ENCODE measurements at regions not wholly inside any gene's neighbourhood (a gene's known extent, or its start where the extent isn't known, plus 50 kb on each side); places are given as distances from the start of the nearest gene placed in this dataset.

DNA sequence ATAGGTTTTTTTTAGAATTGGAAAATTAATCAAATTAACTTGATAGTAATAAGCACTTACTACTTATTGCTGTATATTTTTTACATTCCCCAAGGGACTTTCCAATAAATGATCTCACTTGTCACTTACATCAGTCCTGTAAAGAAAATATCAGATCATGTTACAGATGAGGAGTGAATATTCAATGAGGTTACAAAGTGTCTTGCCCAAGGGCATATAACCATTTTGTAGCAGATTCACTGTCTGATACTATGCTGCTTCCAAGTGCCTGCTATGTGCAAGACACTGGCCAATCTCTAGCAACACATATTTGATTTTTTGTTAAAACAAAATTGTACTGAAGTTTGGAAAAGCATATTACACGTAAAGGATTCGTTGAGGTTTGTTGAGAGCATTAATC, 1287.7 kb downstream of the FAM133A start:
- TF ChIP-seq, protein P1, sequence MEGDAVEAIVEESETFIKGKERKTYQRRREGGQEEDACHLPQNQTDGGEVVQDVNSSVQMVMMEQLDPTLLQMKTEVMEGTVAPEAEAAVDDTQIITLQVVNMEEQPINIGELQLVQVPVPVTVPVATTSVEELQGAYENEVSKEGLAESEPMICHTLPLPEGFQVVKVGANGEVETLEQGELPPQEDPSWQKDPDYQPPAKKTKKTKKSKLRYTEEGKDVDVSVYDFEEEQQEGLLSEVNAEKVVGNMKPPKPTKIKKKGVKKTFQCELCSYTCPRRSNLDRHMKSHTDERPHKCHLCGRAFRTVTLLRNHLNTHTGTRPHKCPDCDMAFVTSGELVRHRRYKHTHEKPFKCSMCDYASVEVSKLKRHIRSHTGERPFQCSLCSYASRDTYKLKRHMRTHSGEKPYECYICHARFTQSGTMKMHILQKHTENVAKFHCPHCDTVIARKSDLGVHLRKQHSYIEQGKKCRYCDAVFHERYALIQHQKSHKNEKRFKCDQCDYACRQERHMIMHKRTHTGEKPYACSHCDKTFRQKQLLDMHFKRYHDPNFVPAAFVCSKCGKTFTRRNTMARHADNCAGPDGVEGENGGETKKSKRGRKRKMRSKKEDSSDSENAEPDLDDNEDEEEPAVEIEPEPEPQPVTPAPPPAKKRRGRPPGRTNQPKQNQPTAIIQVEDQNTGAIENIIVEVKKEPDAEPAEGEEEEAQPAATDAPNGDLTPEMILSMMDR (IDR thresholded peaks at IDR 0.05; ENCODE audit: low read depth, low read length, missing input control), result no peak
- TF ChIP-seq FOXA1 (IDR thresholded peaks at IDR 0.05), result no peak
- no peak for TF ChIP-seq JUND (IDR thresholded peaks at IDR 0.05)
- TF ChIP-seq EGR1 (IDR thresholded peaks at IDR 0.05; ENCODE audit: low read depth in 2 of 2), result no peak
- no peak for TF ChIP-seq MAX (IDR thresholded peaks at IDR 0.05)
- no peak for TF ChIP-seq YY1 (IDR thresholded peaks at IDR 0.05)
- TF ChIP-seq TAF1 (conservative IDR thresholded peaks at IDR 0.05), result no peak
- TF ChIP-seq, protein P2, sequence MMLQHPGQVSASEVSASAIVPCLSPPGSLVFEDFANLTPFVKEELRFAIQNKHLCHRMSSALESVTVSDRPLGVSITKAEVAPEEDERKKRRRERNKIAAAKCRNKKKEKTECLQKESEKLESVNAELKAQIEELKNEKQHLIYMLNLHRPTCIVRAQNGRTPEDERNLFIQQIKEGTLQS (IDR thresholded peaks at IDR 0.05), result no peak
- TF ChIP-seq ZBTB33 (IDR thresholded peaks at IDR 0.05), result no peak
- no peak for TF ChIP-seq REST (IDR thresholded peaks at IDR 0.05)
- no peak for TF ChIP-seq SP1 (IDR thresholded peaks at IDR 0.05)
- no peak for TF ChIP-seq HNF4A (conservative IDR thresholded peaks at IDR 0.05)
- no peak for TF ChIP-seq HNF4G (IDR thresholded peaks at IDR 0.05)
- no peak for TF ChIP-seq GABPA (IDR thresholded peaks at IDR 0.05 in 1 of 2, conservative IDR thresholded peaks at IDR 0.05 in 1 of 2)
